GM23248 (cell line): ENCODE measurements at regions not wholly inside any gene's neighbourhood (a gene's known extent, or its start where the extent isn't known, plus 50 kb on each side); places are given as distances from the start of the nearest gene placed in this dataset.

Source experiments
- EZH2 ChIP-seq: fragments of 200-600 bp; sonication (generic); IDR thresholded peaks from 2 replicates; pipeline ENCODE4 v1.6.1; 2018; ENCODE audit warnings: antibody characterized with exemption, mild to moderate bottlenecking; ENCODE audit not compliant: insufficient read depth, poor library complexity, severe bottlenecking
- EZH2phosphoT487 ChIP-seq: fragments of 200-600 bp; sonication (generic); IDR thresholded peaks from 2 replicates; pipeline ENCODE4 v1.6.1; 2018; ENCODE audit warnings: antibody characterized with exemption, moderate library complexity, mild to moderate bottlenecking, low read depth; ENCODE audit not compliant: insufficient read depth

GRCh38 chr3:193883551-193883950, 252.4 kb upstream of the HES1 start:
- no peak for TF ChIP-seq EZH2
- no peak for TF ChIP-seq EZH2phosphoT487
